GM18505 (cell line): ENCODE measurements at regions not wholly inside any gene's neighbourhood (a gene's known extent, or its start where the extent isn't known, plus 50 kb on each side); places are given as distances from the start of the nearest gene placed in this dataset.

Source experiments
- ATAC-seq: cut with Tn5 transposase; IDR thresholded peaks from one replicate; pipeline ENCODE4 v1.9.1; 2021; ENCODE audit not compliant: unreplicated experiment
- POLR2A ChIP-seq: IDR thresholded peaks from 4 replicates; pipeline ENCODE4 v1.6.1; 2011; ENCODE audit warnings: borderline replicate concordance; ENCODE audit not compliant: insufficient read depth, insufficient read length; ENCODE audit errors: extremely low read depth

- no peak for TF ChIP-seq POLR2A
- ATAC-seq = no peak
These were observed 94.5 kb upstream of the SULF2 start for GRCh38 chr20:47879771-47880170.

GRCh38 chr20:47878601-47879027 is 93.3 kb upstream of the SULF2 start:
- ATAC-seq = no peak
- TF ChIP-seq POLR2A = no peak

GRCh38 chr20:47876311-47877088 is 91.2 kb upstream of the SULF2 start:
- no peak for TF ChIP-seq POLR2A
- ATAC-seq = no peak

- no peak for ATAC-seq
- TF ChIP-seq POLR2A = no peak
These were observed 90.2 kb upstream of the SULF2 start for GRCh38 chr20:47875297-47876025.

GRCh38 chr20:47872341-47872740 is 87.1 kb upstream of the SULF2 start:
- ATAC-seq = no peak
- TF ChIP-seq POLR2A = no peak

GRCh38 chr20:47870475-47870874 is 85.2 kb upstream of the SULF2 start:
- no peak for ATAC-seq

GRCh38 chr20:47868744-47869143 is 83.5 kb upstream of the SULF2 start:
- ATAC-seq = no peak
- TF ChIP-seq POLR2A = no peak

More at GRCh38 chr20:47870475-47870874, 85.2 kb upstream of the SULF2 start:
- no peak for TF ChIP-seq POLR2A

GRCh38 chr20:47868236-47868635 is 83.0 kb upstream of the SULF2 start:
- no peak for ATAC-seq
- TF ChIP-seq POLR2A = no peak

- TF ChIP-seq POLR2A = no peak
- no peak for ATAC-seq
These were observed 82.5 kb upstream of the SULF2 start for GRCh38 chr20:47867831-47868230.

- TF ChIP-seq POLR2A = no peak
- no peak for ATAC-seq
These were observed 81.2 kb upstream of the SULF2 start for GRCh38 chr20:47866480-47866879.

- no peak for ATAC-seq
- TF ChIP-seq POLR2A = no peak
These were observed 80.6 kb upstream of the SULF2 start for GRCh38 chr20:47865912-47866311.

GRCh38 chr20:47865451-47865850 is 80.2 kb upstream of the SULF2 start:
- TF ChIP-seq POLR2A = no peak

GRCh38 chr20:47863981-47864380 is 78.7 kb upstream of the SULF2 start:
- ATAC-seq = no peak
- no peak for TF ChIP-seq POLR2A

More at GRCh38 chr20:47865451-47865850, 80.2 kb upstream of the SULF2 start:
- no peak for ATAC-seq

GRCh38 chr20:47863315-47863965 is 78.2 kb upstream of the SULF2 start:
- TF ChIP-seq POLR2A = no peak
- no peak for ATAC-seq

- no peak for ATAC-seq
- no peak for TF ChIP-seq POLR2A
These were observed 77.4 kb upstream of the SULF2 start for GRCh38 chr20:47862574-47863240.
